SK-N-SH treated with all-trans-retinoic acid at 6 μM for 48 hours (cell line): ENCODE measurements at regions not wholly inside any gene's neighbourhood (a gene's known extent, or its start where the extent isn't known, plus 50 kb on each side); places are given as distances from the start of the nearest gene placed in this dataset.

Experiments
- ATAC-seq: fragments of 200-7000 bp; cut with Tn5 transposase; 3 replicates; pipeline ENCODE4 v1.9.1; 2020; ENCODE audit warnings: mild to moderate bottlenecking, moderate library complexity
- ARNTL ChIP-seq: fragments of 450-650 bp; formaldehyde crosslinking; IDR thresholded peaks from 2 replicates; pipeline ENCODE4 v1.5.0; 2020; ENCODE audit warnings: low read depth, mild to moderate bottlenecking, moderate library complexity, borderline replicate concordance
- BACH2 ChIP-seq: fragments of 250-450 bp; sonication (Bioruptor Pico); IDR thresholded peaks from 2 replicates; pipeline ENCODE4 v1.9.0; 2021; ENCODE audit warnings: mild to moderate bottlenecking, borderline replicate concordance
- CREB5 ChIP-seq: fragments of 250-450 bp; sonication (Bioruptor Pico); IDR thresholded peaks from 2 replicates; pipeline ENCODE4 v1.5.1; 2020; ENCODE audit warnings: low read depth, mild to moderate bottlenecking, moderate library complexity
- CSDC2 ChIP-seq: fragments of 250-450 bp; sonication (Bioruptor Pico); IDR thresholded peaks from 2 replicates; pipeline ENCODE4 v1.5.0; 2020; ENCODE audit warnings: mild to moderate bottlenecking, moderate library complexity
- CSRNP3 ChIP-seq: fragments of 250-450 bp; sonication (Bioruptor Pico); IDR thresholded peaks from 2 replicates; pipeline ENCODE4 v1.5.1; 2021; ENCODE audit warnings: mild to moderate bottlenecking, moderate library complexity
- ESRRG ChIP-seq: fragments of 250-450 bp; sonication (Bioruptor Pico); IDR thresholded peaks from 2 replicates; pipeline ENCODE4 v1.6.1; 2021; ENCODE audit warnings: mild to moderate bottlenecking
- GLIS3 ChIP-seq: fragments of 250-450 bp; sonication (Bioruptor Pico); IDR thresholded peaks from 2 replicates; pipeline ENCODE4 v1.5.0; 2020; ENCODE audit warnings: mild to moderate bottlenecking, moderate library complexity
- ISL1 ChIP-seq: fragments of 250-450 bp; sonication (Bioruptor Pico); IDR thresholded peaks from 2 replicates; pipeline ENCODE4 v2.1.2; 2022; ENCODE audit warnings: mild to moderate bottlenecking, moderate library complexity
- OSR1 ChIP-seq: fragments of 250-450 bp; sonication (Bioruptor Pico); IDR thresholded peaks from 2 replicates; pipeline ENCODE4 v1.8.0; 2022; ENCODE audit warnings: moderate library complexity, mild to moderate bottlenecking, inconsistent platforms
- PATZ1 ChIP-seq: fragments of 250-450 bp; sonication (Bioruptor Pico); IDR thresholded peaks from 2 replicates; pipeline ENCODE4 v1.8.0; 2020; ENCODE audit warnings: mild to moderate bottlenecking, moderate library complexity, borderline replicate concordance
- POU6F1 ChIP-seq: fragments of 250-450 bp; sonication (Bioruptor Pico); IDR thresholded peaks from 2 replicates; pipeline ENCODE4 v1.8.0; 2021; ENCODE audit warnings: low read depth, mild to moderate bottlenecking, moderate library complexity, borderline replicate concordance
- PPARA ChIP-seq: fragments of 250-450 bp; sonication (Bioruptor Pico); IDR thresholded peaks from 2 replicates; pipeline ENCODE4 v1.5.0; 2020; ENCODE audit warnings: mild to moderate bottlenecking, borderline replicate concordance
- RARB ChIP-seq: fragments of 250-450 bp; sonication (Bioruptor Pico); IDR thresholded peaks from 2 replicates; pipeline ENCODE4 v1.8.0; 2021; ENCODE audit warnings: mild to moderate bottlenecking, moderate library complexity
- SNAI2 ChIP-seq: fragments of 250-450 bp; sonication (Bioruptor Pico); IDR thresholded peaks from 2 replicates; pipeline ENCODE4 v1.5.0; 2020; ENCODE audit warnings: mild to moderate bottlenecking, moderate library complexity
- TCF4 ChIP-seq: fragments of 250-450 bp; sonication (Bioruptor Pico); IDR thresholded peaks from 2 replicates; pipeline ENCODE4 v1.8.0; 2021; ENCODE audit warnings: mild to moderate bottlenecking, moderate library complexity, borderline replicate concordance
- TOX ChIP-seq: fragments of 250-450 bp; sonication (Bioruptor Pico); IDR thresholded peaks from 2 replicates; pipeline ENCODE4 v1.8.0; 2021; ENCODE audit warnings: mild to moderate bottlenecking, moderate library complexity, borderline replicate concordance
- TSHZ2 ChIP-seq: fragments of 250-450 bp; sonication (Bioruptor Pico); IDR thresholded peaks from 2 replicates; pipeline ENCODE4 v1.5.0; 2020; ENCODE audit warnings: mild to moderate bottlenecking, moderate library complexity
- ZC3H10 ChIP-seq: fragments of 250-450 bp; sonication (Bioruptor Pico); IDR thresholded peaks from 2 replicates; pipeline ENCODE4 v1.5.1; 2021; ENCODE audit warnings: mild to moderate bottlenecking, moderate library complexity
- ZFP3 ChIP-seq: fragments of 250-450 bp; sonication (Bioruptor Pico); IDR thresholded peaks from 2 replicates; pipeline ENCODE4 v1.5.0; 2020; ENCODE audit warnings: mild to moderate bottlenecking, moderate library complexity
- ZFP30 ChIP-seq: fragments of 450-650 bp; formaldehyde crosslinking; IDR thresholded peaks from 2 replicates; pipeline ENCODE4 v1.5.0; 2022; ENCODE audit warnings: mild to moderate bottlenecking, moderate library complexity
- ZNF565 ChIP-seq: fragments of 450-650 bp; formaldehyde crosslinking; conservative IDR thresholded peaks from 2 replicates; pipeline ENCODE4 v1.5.0; 2020; ENCODE audit warnings: low read depth, mild to moderate bottlenecking, moderate library complexity
- ZNF70 ChIP-seq: fragments of 450-650 bp; formaldehyde crosslinking; IDR thresholded peaks from 2 replicates; pipeline ENCODE4 v1.5.0; 2020; ENCODE audit warnings: mild to moderate bottlenecking, moderate library complexity
- ZNF8 ChIP-seq: fragments of 450-650 bp; formaldehyde crosslinking; IDR thresholded peaks from 2 replicates; pipeline ENCODE4 v1.5.0; 2020; ENCODE audit warnings: mild to moderate bottlenecking, moderate library complexity

GRCh38 chr4:141457653-141458052 is 178.7 kb upstream of the IL15 start:
- TF ChIP-seq RARB (CRISPR knock-in tag): no peak
- TF ChIP-seq CSDC2 (CRISPR knock-in tag): no peak
- TF ChIP-seq SNAI2 (CRISPR knock-in tag): 0 out of 2 replicates have a peak, but pooled peaks have one; percentile 67
- no peak for TF ChIP-seq ZNF70
- no peak for TF ChIP-seq POU6F1 (CRISPR knock-in tag)
- peak; percentile 83 for TF ChIP-seq ISL1
- ATAC-seq: no peak

- peak; percentile 65; the same call in 2 of the 3 replicates for ATAC-seq
- TF ChIP-seq ZFP3 (no peak), POU6F1 (CRISPR knock-in tag) (0 out of 2 replicates have a peak, but pooled peaks have one; percentile 9)
These were observed 177.9 kb upstream of the IL15 start for GRCh38 chr4:141458501-141458900.

- ATAC-seq: no peak
- TF ChIP-seq ISL1 (peak; percentile 90), BACH2 (CRISPR knock-in tag) (no peak), CSRNP3 (CRISPR knock-in tag) (no peak), PATZ1 (CRISPR knock-in tag) (no peak), SNAI2 (CRISPR knock-in tag) (no peak), PPARA (CRISPR knock-in tag) (no peak), ZNF70 (no peak), CSDC2 (CRISPR knock-in tag) (0 out of 2 replicates have a peak, but pooled peaks have one; percentile 21), ARNTL (CRISPR knock-in tag) (no peak), ZNF565 (no peak), ZNF8 (CRISPR knock-in tag) (no peak), TCF4 (peak; percentile 69), POU6F1 (CRISPR knock-in tag) (0 out of 2 replicates have a peak, but pooled peaks have one; percentile 5), ZFP3 (no peak), GLIS3 (no peak), TSHZ2 (CRISPR knock-in tag) (0 out of 2 replicates have a peak, but pooled peaks have one; percentile 35), TOX (CRISPR knock-in tag) (no peak), ZC3H10 (CRISPR knock-in tag) (no peak), ESRRG (no peak), CREB5 (CRISPR knock-in tag) (peak; percentile 79; the same call in 1 of the 2 replicates), OSR1 (CRISPR knock-in tag) (no peak), ZFP30 (CRISPR knock-in tag) (no peak), RARB (CRISPR knock-in tag) (no peak)
These were observed 177.4 kb upstream of the IL15 start for GRCh38 chr4:141459020-141459419.
